ENCODE measurements at regions not wholly inside any gene's neighbourhood (a gene's known extent, or its start where the extent isn't known, plus 50 kb on each side); places are given as distances from the start of the nearest gene placed in this dataset.

GRCh38 chr7:39896840-39897239, 53.2 kb upstream of the CDK13 start:
- no peaks in the 10 kb centered on the region for H3K9me1 ChIP-seq (ENCODE audit: control insufficient read depth, insufficient read depth, low read length)
- no peaks in the 10 kb centered on the region for H4K20me1 ChIP-seq (replicated peaks; ENCODE audit: control insufficient read depth, insufficient read depth, low read length)
- no peaks in the 10 kb centered on the region for H3K9me3 ChIP-seq (replicated peaks; ENCODE audit: control insufficient read depth, insufficient read depth, low read depth, low read length)
- no peaks in the 10 kb centered on the region for H3K79me2 ChIP-seq (ENCODE audit: control insufficient read depth, insufficient read depth, low read length)
- H2AFZ ChIP-seq (ENCODE audit: low read depth, low read length): no peak overlapping the region
- WGBS (ENCODE audit: insufficient coverage, low coverage, missing lambda C conversion rate): 40% methylated on average over 9 of the region's 9 CpGs
- FAIRE-seq: no peak
- H3K27ac ChIP-seq (ENCODE audit: extremely low read depth, low read depth, low read length): no peak overlapping the region
- no peak overlapping the region for H3K9ac ChIP-seq (ENCODE audit: insufficient read depth in 1 of 2, low read depth in 2 of 2, low read length in 2 of 2)
- H3K36me3 ChIP-seq (ENCODE audit: control insufficient read depth, insufficient read depth, low read length): no peaks in the 10 kb centered on the region
- no peak for DNase-seq (ENCODE audit: extremely low read depth in 1 of 4, low spot score in 3 of 4)
- in situ Hi-C loops (cut with MboI) (loop anchor here (5.0 kb wide), 1 partner anchor 155 kb away; no protein-coding TSS in a partner anchor), intact Hi-C loops (cut with micrococcal nuclease) (loop anchor here (1.0 kb wide), 2 partner anchors 52 to 155 kb away; no protein-coding TSS in a partner anchor)
- BruUV-seq (replicated peaks): no TSS peak
- no peak overlapping the region for H3K4me3 ChIP-seq
- H3K4me1 ChIP-seq (replicated peaks in 1 of 2; ENCODE audit: control insufficient read depth in 2 of 2, insufficient read depth in 2 of 2, low read length in 2 of 2): no peaks in the 10 kb centered on the region
- POLR2A ChIA-PET: interaction anchor here (1.0 kb wide), 1 partner anchor 53 kb away, joined by 3 read pairs; the partner anchor contains the start of gene CDK13
- H3K27me3 ChIP-seq (ENCODE audit: control insufficient read depth in 2 of 2, insufficient read depth in 2 of 2, low read length in 2 of 2): peaks cover 4 to 13% of the 10 kb centered on the region in 2 experiments; a peak in 3 of 5 replicates
- CTCF ChIA-PET (ENCODE audit: low intra/inter-chr PET ratio): interaction anchor here (0.5 to 1.9 kb wide), 2 partner anchors 28 to 155 kb away, joined by 5 to 18 read pairs; no protein-coding TSS in a partner anchor
- no peak for ATAC-seq
- H3K4me2 ChIP-seq (ENCODE audit: insufficient read depth, low read length): no peak overlapping the region
- TF ChIP-seq ZNF561 (CRISPR knock-in tag; conservative IDR thresholded peaks at IDR 0.05) (no peak), ZNF232 (CRISPR knock-in tag; IDR thresholded peaks at IDR 0.05) (no peak), RAD21 (CRISPR knock-in tag; conservative IDR thresholded peaks at IDR 0.05 in 1 of 2, IDR thresholded peaks at IDR 0.05 in 1 of 2) (no peak), EGR1 (conservative IDR thresholded peaks at IDR 0.05) (no peak), KLF6 (CRISPR knock-in tag; IDR thresholded peaks at IDR 0.05; ENCODE audit: borderline replicate concordance) (no peak), THRA (IDR thresholded peaks at IDR 0.05) (no peak), ZBTB43 (CRISPR knock-in tag; IDR thresholded peaks at IDR 0.05) (no peak), HIVEP1 (CRISPR knock-in tag; IDR thresholded peaks at IDR 0.05) (no peak), BCL6 (CRISPR knock-in tag; IDR thresholded peaks at IDR 0.05) (no peak), ZNF507 (tag; conservative IDR thresholded peaks at IDR 0.05) (no peak), NFE2L1 (tag; IDR thresholded peaks at IDR 0.05; ENCODE audit: borderline replicate concordance, low read depth) (no peak), ZNF280A (IDR thresholded peaks at IDR 0.05; ENCODE audit: low read depth, partially characterized antibody) (no peak), FOS (IDR thresholded peaks at IDR 0.05; ENCODE audit: extremely low read depth, insufficient read length) (no peak)

Measured in K562 (cell line).